PC-9 (cell line): ENCODE measurements at regions not wholly inside any gene's neighbourhood (a gene's known extent, or its start where the extent isn't known, plus 50 kb on each side); places are given as distances from the start of the nearest gene placed in this dataset.

Source experiments
- EZH2 ChIP-seq: fragments of 200-600 bp; sonication (generic); IDR thresholded peaks from 2 replicates; pipeline ENCODE4 v1.8.0; 2017; ENCODE audit warnings: antibody characterized with exemption, low read depth
- TF ChIP-seq, protein P1 (sequence below): fragments of 200-600 bp; sonication (generic); conservative IDR thresholded peaks from 2 replicates; pipeline ENCODE4 v1.6.1; 2017; ENCODE audit warnings: mixed run types, antibody characterized with exemption, mild to moderate bottlenecking, moderate library complexity

DNA sequence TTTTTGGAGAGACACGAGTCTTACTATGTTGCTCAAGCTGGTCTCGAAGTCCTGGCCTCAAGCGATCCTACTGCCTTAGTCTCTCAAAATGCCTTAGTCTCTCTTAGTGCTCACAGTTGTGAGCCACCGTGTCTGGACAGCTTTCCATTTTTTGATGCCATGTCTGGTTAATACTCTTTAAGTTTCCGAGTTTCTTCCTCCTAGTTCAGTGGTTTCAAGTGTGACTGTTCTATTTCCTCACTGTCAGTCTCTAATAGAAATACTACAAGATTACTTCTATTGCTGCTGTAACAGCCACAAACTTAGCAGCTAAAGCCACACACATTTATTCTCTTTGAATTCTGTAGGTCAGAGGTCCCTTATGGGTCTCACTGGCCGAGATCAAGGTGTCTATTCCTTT, 125.1 kb upstream of the MGAT5 start:
- TF ChIP-seq, protein P1, sequence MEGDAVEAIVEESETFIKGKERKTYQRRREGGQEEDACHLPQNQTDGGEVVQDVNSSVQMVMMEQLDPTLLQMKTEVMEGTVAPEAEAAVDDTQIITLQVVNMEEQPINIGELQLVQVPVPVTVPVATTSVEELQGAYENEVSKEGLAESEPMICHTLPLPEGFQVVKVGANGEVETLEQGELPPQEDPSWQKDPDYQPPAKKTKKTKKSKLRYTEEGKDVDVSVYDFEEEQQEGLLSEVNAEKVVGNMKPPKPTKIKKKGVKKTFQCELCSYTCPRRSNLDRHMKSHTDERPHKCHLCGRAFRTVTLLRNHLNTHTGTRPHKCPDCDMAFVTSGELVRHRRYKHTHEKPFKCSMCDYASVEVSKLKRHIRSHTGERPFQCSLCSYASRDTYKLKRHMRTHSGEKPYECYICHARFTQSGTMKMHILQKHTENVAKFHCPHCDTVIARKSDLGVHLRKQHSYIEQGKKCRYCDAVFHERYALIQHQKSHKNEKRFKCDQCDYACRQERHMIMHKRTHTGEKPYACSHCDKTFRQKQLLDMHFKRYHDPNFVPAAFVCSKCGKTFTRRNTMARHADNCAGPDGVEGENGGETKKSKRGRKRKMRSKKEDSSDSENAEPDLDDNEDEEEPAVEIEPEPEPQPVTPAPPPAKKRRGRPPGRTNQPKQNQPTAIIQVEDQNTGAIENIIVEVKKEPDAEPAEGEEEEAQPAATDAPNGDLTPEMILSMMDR: no peak
- no peak for TF ChIP-seq EZH2
